ENCODE measurements at regions not wholly inside any gene's neighbourhood (a gene's known extent, or its start where the extent isn't known, plus 50 kb on each side); places are given as distances from the start of the nearest gene placed in this dataset.

DNA sequence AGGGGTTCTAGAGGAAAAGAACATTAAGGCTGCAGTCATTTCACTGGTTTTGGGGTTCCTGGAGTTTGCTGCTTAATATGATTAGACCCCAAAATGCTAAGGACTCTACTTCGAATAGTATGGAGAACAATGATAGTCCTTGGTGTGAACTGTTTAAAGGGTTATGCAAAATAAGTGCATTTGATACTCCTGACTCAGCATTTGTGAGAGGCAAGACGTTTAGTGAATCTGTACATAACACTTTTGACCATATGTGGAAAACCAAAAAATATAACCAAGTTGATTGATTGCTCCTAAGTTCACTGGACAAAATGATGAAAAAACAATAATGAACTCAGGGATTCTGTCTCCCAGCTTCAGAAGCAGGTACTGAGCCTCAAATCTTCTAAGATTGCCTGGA lies 414.1 kb downstream of the SH3BGRL start (continued):
- no peak for TF ChIP-seq SIN3A (conservative IDR thresholded peaks at IDR 0.05 in 1 of 2, IDR thresholded peaks at IDR 0.05 in 1 of 2; ENCODE audit: low read depth in 1 of 2, low read length in 2 of 2)
- no peak for TF ChIP-seq CBX8 (IDR thresholded peaks at IDR 0.05; ENCODE audit: borderline replicate concordance, low read depth, low read length)
- TF ChIP-seq KDM1A (IDR thresholded peaks at IDR 0.05; ENCODE audit: borderline replicate concordance, low read length), result no peak
- no peak for TF ChIP-seq TCF12 (IDR thresholded peaks at IDR 0.05; ENCODE audit: low read depth, low read length)
- no peak for TF ChIP-seq ZNF274 (IDR thresholded peaks at IDR 0.05; ENCODE audit: borderline replicate concordance, extremely low read depth, low read length)
- no peak for TF ChIP-seq RBBP5 (IDR thresholded peaks at IDR 0.05; ENCODE audit: borderline replicate concordance, low read depth, low read length)
- TF ChIP-seq CTBP2 (IDR thresholded peaks at IDR 0.05; ENCODE audit: borderline replicate concordance, insufficient read depth, insufficient read length, low read length), result no peak

All from H1 (cell line).